DOHH2 (cell line): ENCODE measurements at regions not wholly inside any gene's neighbourhood (a gene's known extent, or its start where the extent isn't known, plus 50 kb on each side); places are given as distances from the start of the nearest gene placed in this dataset.

Experiments used
- H3F3A ChIP-seq: fragments of 200-600 bp; sonication (generic), shearing (Covaris generic); 2 replicates; pipeline ENCODE4 v1.6.0; 2016; ENCODE audit warnings: antibody characterized with exemption, mild to moderate bottlenecking; ENCODE audit not compliant: control insufficient read depth, insufficient read depth
- H3K27ac ChIP-seq: fragments of 200-600 bp; sonication (generic); 2 replicates; pipeline ENCODE4 v1.5.1; 2014; ENCODE audit warnings: low read depth, mild to moderate bottlenecking, low read length, moderate library complexity
- H3K27me3 ChIP-seq: fragments of 200-600 bp; sonication (generic); 2 replicates; pipeline ENCODE4 v1.6.1; 2014; ENCODE audit warnings: mild to moderate bottlenecking, low read length, mixed read lengths; ENCODE audit not compliant: control insufficient read depth
- H3K36me3 ChIP-seq: fragments of 200-600 bp; sonication (generic); 2 replicates; pipeline ENCODE4 v1.6.1; 2014; ENCODE audit warnings: mild to moderate bottlenecking, low read length, moderate library complexity, mixed read lengths; ENCODE audit not compliant: control insufficient read depth
- H3K4me1 ChIP-seq: fragments of 200-600 bp; sonication (generic); 2 replicates; pipeline ENCODE4 v1.6.1; 2014; ENCODE audit warnings: mild to moderate bottlenecking, low read length, mixed read lengths; ENCODE audit not compliant: control insufficient read depth
- H3K4me2 ChIP-seq: fragments of 200-600 bp; sonication (generic); 2 replicates; pipeline ENCODE4 v1.6.0; 2014; ENCODE audit warnings: mild to moderate bottlenecking, low read length, moderate library complexity
- H3K4me3 ChIP-seq: fragments of 200-600 bp; sonication (generic); 2 replicates; pipeline ENCODE4 v1.5.1; 2014; ENCODE audit warnings: mild to moderate bottlenecking, low read length, mixed read lengths
- H3K79me2 ChIP-seq: fragments of 200-600 bp; sonication (generic); 2 replicates; pipeline ENCODE4 v1.6.1; 2014; ENCODE audit warnings: mild to moderate bottlenecking, low read length, mixed read lengths; ENCODE audit not compliant: control insufficient read depth
- H3K9me2 ChIP-seq: fragments of 200-600 bp; sonication (generic); replicated peaks from 2 replicates; pipeline ENCODE4 v1.6.1; 2014; ENCODE audit warnings: mild to moderate bottlenecking, low read length, mixed read lengths; ENCODE audit not compliant: control insufficient read depth
- H3K9me3 ChIP-seq: fragments of 200-600 bp; sonication (generic); 2 replicates; pipeline ENCODE4 v1.6.1; 2014; ENCODE audit warnings: antibody characterized with exemption, low read length, mixed read lengths; ENCODE audit not compliant: control insufficient read depth, insufficient read depth
- H4K20me1 ChIP-seq: fragments of 200-600 bp; sonication (generic); 2 replicates; pipeline ENCODE4 v1.6.0; 2014; ENCODE audit warnings: low read depth, mild to moderate bottlenecking, antibody characterized with exemption, low read length, moderate library complexity; ENCODE audit not compliant: control insufficient read depth, insufficient read depth
- EZH2phosphoT487 ChIP-seq: fragments of 200-600 bp; sonication (generic); IDR thresholded peaks from 2 replicates; pipeline ENCODE4 v1.6.1; 2017; ENCODE audit warnings: borderline replicate concordance, mild to moderate bottlenecking, antibody characterized with exemption, low read length, moderate library complexity, mixed read lengths
- TF ChIP-seq, protein P1 (sequence below): fragments of 200-600 bp; sonication (generic); IDR thresholded peaks from one replicate; pipeline ENCODE4 v1.5.1; 2014; ENCODE audit warnings: antibody characterized with exemption, mild to moderate bottlenecking, low read depth, low read length; ENCODE audit not compliant: poor library complexity, severe bottlenecking

- no peaks in the 10 kb centered on the region for H3K79me2 ChIP-seq
- H3K4me3 ChIP-seq = no peak overlapping the region
- H3K4me2 ChIP-seq = no peak overlapping the region
- no peaks in the 10 kb centered on the region for H3K4me1 ChIP-seq
- no peaks in the 10 kb centered on the region for H3K27me3 ChIP-seq
- H3F3A ChIP-seq = no peaks in the 10 kb centered on the region
- no peaks in the 10 kb centered on the region; the same call in 1 of the 2 replicates for H3K9me3 ChIP-seq
- H3K36me3 ChIP-seq = no peaks in the 10 kb centered on the region
- no peaks in the 10 kb centered on the region for H3K9me2 ChIP-seq
- no peak overlapping the region for H3K27ac ChIP-seq
- TF ChIP-seq, protein P1, sequence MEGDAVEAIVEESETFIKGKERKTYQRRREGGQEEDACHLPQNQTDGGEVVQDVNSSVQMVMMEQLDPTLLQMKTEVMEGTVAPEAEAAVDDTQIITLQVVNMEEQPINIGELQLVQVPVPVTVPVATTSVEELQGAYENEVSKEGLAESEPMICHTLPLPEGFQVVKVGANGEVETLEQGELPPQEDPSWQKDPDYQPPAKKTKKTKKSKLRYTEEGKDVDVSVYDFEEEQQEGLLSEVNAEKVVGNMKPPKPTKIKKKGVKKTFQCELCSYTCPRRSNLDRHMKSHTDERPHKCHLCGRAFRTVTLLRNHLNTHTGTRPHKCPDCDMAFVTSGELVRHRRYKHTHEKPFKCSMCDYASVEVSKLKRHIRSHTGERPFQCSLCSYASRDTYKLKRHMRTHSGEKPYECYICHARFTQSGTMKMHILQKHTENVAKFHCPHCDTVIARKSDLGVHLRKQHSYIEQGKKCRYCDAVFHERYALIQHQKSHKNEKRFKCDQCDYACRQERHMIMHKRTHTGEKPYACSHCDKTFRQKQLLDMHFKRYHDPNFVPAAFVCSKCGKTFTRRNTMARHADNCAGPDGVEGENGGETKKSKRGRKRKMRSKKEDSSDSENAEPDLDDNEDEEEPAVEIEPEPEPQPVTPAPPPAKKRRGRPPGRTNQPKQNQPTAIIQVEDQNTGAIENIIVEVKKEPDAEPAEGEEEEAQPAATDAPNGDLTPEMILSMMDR = no peak
- H4K20me1 ChIP-seq = no peaks in the 10 kb centered on the region
Measured at GRCh38 chr21:19577381-19577780, 1173.8 kb upstream of the TMPRSS15 start.

DNA sequence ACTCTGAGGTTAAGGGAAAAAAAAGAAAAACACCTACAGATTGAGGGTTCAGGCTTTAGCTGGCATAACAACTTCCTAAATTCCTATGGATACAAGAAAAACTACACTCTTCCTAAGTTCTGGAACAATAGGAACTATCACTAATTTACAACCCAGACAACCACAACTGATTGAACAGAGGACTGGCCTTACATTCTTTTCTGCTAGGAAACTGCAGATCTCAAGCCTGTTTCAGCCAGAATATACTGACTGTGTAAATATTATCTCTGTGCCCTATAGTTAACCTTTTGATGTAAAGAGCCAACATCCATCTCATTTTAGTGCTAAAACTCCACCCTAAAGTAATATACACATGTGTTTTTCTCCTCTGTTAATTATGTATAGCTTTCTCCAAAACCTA, 1186.5 kb upstream of the TMPRSS15 start:
- no peaks in the 10 kb centered on the region for H3K27me3 ChIP-seq
- no peak overlapping the region for H3K4me3 ChIP-seq
- H3K27ac ChIP-seq = no peak overlapping the region
- H3K9me2 ChIP-seq = no peaks in the 10 kb centered on the region
- H3K36me3 ChIP-seq = no peaks in the 10 kb centered on the region
- TF ChIP-seq EZH2phosphoT487 = no peak
- TF ChIP-seq, protein P1 = no peak
- H3K4me1 ChIP-seq = no peaks in the 10 kb centered on the region
- no peaks in the 10 kb centered on the region; the same call in 1 of the 2 replicates for H3K9me3 ChIP-seq
- H3F3A ChIP-seq = no peaks in the 10 kb centered on the region
- no peaks in the 10 kb centered on the region for H4K20me1 ChIP-seq
- no peaks in the 10 kb centered on the region for H3K79me2 ChIP-seq
- H3K4me2 ChIP-seq = no peak overlapping the region

GRCh38 chr21:19603011-19603593, 1199.5 kb upstream of the TMPRSS15 start:
- Histone ChIP-seq H3K27me3 (no peaks in the 10 kb centered on the region), H3K9me3 (no peaks in the 10 kb centered on the region; the same call in 1 of the 2 replicates), H3K4me1 (no peaks in the 10 kb centered on the region), H3K27ac (no peak overlapping the region), H4K20me1 (no peaks in the 10 kb centered on the region), H3K36me3 (no peaks in the 10 kb centered on the region), H3F3A (no peaks in the 10 kb centered on the region), H3K79me2 (no peaks in the 10 kb centered on the region), H3K9me2 (no peaks in the 10 kb centered on the region), H3K4me2 (no peak overlapping the region), H3K4me3 (no peak overlapping the region)
- TF ChIP-seq, protein P1 = no peak
- TF ChIP-seq EZH2phosphoT487 = no peak
